ENCODE measurements at regions not wholly inside any gene's neighbourhood (a gene's known extent, or its start where the extent isn't known, plus 50 kb on each side); places are given as distances from the start of the nearest gene placed in this dataset.
"Not testable (repeated sequence)": the region's sequence is repeated elsewhere in the genome, so short reads cannot be mapped to it uniquely, and the experiment has no call there.

DNA sequence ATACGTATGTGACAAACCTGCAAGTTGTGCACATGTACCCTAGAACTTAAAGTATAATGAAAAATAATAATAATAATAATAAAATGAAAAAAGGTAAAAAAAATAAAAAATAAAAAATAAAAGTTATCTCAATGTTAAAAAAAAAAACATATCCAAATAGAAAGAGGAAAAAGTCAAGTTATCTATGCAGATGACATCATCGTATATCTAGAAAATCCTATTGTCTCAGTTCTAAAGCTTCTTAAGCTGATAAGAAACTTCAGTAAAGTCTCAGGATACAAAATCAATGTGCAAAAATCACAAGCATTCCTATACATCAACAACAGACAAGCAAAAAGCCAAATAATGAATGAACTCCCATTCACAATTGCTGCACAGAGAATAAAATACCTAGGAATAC, 466.6 kb upstream of the PHF14 start:
- no peak for DNase-seq (ENCODE audit: low read depth in 2 of 2)
- TF ChIP-seq CTCF (IDR thresholded peaks at IDR 0.05; ENCODE audit: low read depth, low read length), result no peak
- H3K4me3 ChIP-seq (replicated peaks in 1 of 2; ENCODE audit: low read depth in 2 of 2, low read length in 2 of 2), result no peak overlapping the region

DNA sequence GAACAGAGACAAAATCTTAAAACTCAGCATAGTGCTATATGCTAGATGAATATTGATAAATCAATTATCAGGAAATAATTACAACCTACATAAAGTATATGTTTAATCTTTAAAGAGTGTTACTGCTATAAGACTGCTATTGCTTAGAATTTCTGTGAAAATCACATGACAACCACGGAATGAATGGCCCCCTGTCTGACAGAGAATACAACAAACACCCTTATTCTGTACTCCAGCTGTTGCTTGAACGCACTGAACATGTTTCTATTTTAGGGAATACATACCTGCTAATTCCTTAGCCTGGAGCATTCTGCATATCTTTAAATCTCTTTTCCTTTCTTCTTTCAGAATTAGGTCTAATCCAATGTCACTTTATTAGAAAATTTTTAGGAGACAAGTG, 452.4 kb upstream of the PHF14 start:
- no peak overlapping the region for H3K4me3 ChIP-seq (replicated peaks in 1 of 2; ENCODE audit: low read depth in 2 of 2, low read length in 2 of 2)
- no peak for TF ChIP-seq CTCF (IDR thresholded peaks at IDR 0.05; ENCODE audit: low read depth, low read length)
- no peak for DNase-seq (ENCODE audit: low read depth in 2 of 2)

- not testable (repeated sequence) for H3K4me3 ChIP-seq (replicated peaks in 1 of 2; ENCODE audit: low read depth in 2 of 2, low read length in 2 of 2); DNase-seq (ENCODE audit: low read depth in 2 of 2)
Observed at GRCh38 chr7:10533429-10533828, 440.2 kb upstream of the PHF14 start.

DNA sequence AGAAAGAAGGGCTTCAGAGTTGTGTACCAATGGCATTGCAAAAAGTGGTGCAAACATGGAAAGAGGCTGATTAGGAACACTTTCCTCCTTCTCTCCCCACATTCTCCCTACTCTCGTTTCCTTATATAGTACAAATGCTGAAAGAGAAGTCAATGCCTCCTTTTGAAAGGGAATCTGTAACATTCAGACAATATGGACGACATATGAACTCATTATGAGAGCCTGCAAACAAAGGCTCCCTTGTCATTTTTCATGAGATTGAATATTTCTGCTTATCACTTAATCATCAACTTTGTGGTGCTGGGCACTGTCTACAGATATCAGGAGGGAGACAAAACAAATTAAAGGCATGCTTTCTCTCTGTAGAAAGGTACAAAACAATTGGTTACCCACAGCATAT, 437.1 kb upstream of the PHF14 start:
- TF ChIP-seq CTCF (IDR thresholded peaks at IDR 0.05; ENCODE audit: low read depth, low read length), result no peak
- DNase-seq (ENCODE audit: low read depth in 2 of 2), result no peak
- no peak overlapping the region for H3K4me3 ChIP-seq (replicated peaks in 1 of 2; ENCODE audit: low read depth in 2 of 2, low read length in 2 of 2)

GRCh38 chr7:10537764-10538163, 435.9 kb upstream of the PHF14 start:
- no peak for TF ChIP-seq CTCF (IDR thresholded peaks at IDR 0.05; ENCODE audit: low read depth, low read length)
- no peak for DNase-seq (ENCODE audit: low read depth in 2 of 2)
- H3K4me3 ChIP-seq (replicated peaks in 1 of 2; ENCODE audit: low read depth in 2 of 2, low read length in 2 of 2), result no peak overlapping the region

- TF ChIP-seq CTCF (IDR thresholded peaks at IDR 0.05; ENCODE audit: low read depth, low read length), result no peak
- H3K4me3 ChIP-seq (replicated peaks in 1 of 2; ENCODE audit: low read depth in 2 of 2, low read length in 2 of 2), result no peak overlapping the region
- no peak for DNase-seq (ENCODE audit: low read depth in 2 of 2)
Observed at GRCh38 chr7:10557375-10557774, 416.3 kb upstream of the PHF14 start.

- no peak for TF ChIP-seq CTCF (IDR thresholded peaks at IDR 0.05; ENCODE audit: low read depth, low read length)
- no peak for DNase-seq (ENCODE audit: low read depth in 2 of 2)
- no peak overlapping the region for H3K4me3 ChIP-seq (replicated peaks in 1 of 2; ENCODE audit: low read depth in 2 of 2, low read length in 2 of 2)
Observed at GRCh38 chr7:10560497-10560896, 413.2 kb upstream of the PHF14 start.

Measured in cardiac fibroblast (primary cell).